ENCODE measurements at regions not wholly inside any gene's neighbourhood (a gene's known extent, or its start where the extent isn't known, plus 50 kb on each side); places are given as distances from the start of the nearest gene placed in this dataset.

DNA sequence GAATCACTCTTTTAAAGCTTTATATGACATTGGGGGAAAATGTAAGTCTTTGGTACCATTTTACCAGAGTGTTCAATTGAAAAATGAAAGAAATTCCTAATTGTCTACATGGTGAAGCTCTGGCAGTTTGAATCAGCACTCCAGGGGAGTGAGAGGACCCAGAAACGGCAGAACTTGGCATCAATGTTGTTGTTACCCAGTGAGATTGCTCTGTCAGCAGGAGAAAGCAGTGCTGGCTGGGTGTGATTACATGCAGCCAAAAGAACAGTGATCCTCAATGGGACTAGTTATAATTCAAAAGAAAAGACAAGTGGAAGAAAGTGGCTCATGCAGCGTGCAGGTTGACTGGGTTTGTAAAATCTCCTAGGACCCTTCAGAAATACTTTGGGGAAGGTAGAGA lies 206.4 kb downstream of the PTPRC start:
- no peaks in the 10 kb centered on the region for H3K79me1 ChIP-seq (ENCODE audit: low read depth, low read length)
- no peak overlapping the region for H2BK120ac ChIP-seq (ENCODE audit: low read depth, low read length)
- H3K18ac ChIP-seq (ENCODE audit: low read length) = no peak overlapping the region
- no peak overlapping the region for H2AFZ ChIP-seq (ENCODE audit: low read length)
- no peak overlapping the region for H2BK5ac ChIP-seq (ENCODE audit: low read length)
- no peak overlapping the region for H4K91ac ChIP-seq (ENCODE audit: low read depth, low read length, poor library complexity)
- H4K8ac ChIP-seq (ENCODE audit: low read depth, low read length) = no peak overlapping the region
- no peak overlapping the region for H3K9ac ChIP-seq (ENCODE audit: low read depth, low read length, poor library complexity)
- H2BK15ac ChIP-seq (ENCODE audit: low read length) = no peak overlapping the region
- no peak overlapping the region for H3K23ac ChIP-seq (ENCODE audit: low read depth, low read length, poor library complexity)
- H2BK12ac ChIP-seq (ENCODE audit: low read length) = no peak overlapping the region
- no peak overlapping the region for H3K4me3 ChIP-seq (ENCODE audit: low read length in 2 of 2)
- H3K4ac ChIP-seq (ENCODE audit: low read length) = no peak overlapping the region
- H3K9me3 ChIP-seq (replicated peaks in 1 of 2; ENCODE audit: control insufficient read depth in 2 of 2, insufficient read depth in 1 of 2, low read depth in 1 of 2, low read length in 2 of 2) = peaks cover 0 to 8% of the 10 kb centered on the region in 2 donors
- H3K36me3 ChIP-seq (replicated peaks in 1 of 2; ENCODE audit: control insufficient read depth in 2 of 2, insufficient read depth in 2 of 2, low read length in 2 of 2) = peaks cover 0 to 52% of the 10 kb centered on the region in 2 donors
- no peak overlapping the region for H3K27ac ChIP-seq (replicated peaks; ENCODE audit: low read length)
- no peak for DNase-seq (ENCODE audit: low spot score)
- no peak overlapping the region for H3K4me2 ChIP-seq (ENCODE audit: insufficient read depth, low read length, poor library complexity, severe bottlenecking)
- H3K4me1 ChIP-seq (ENCODE audit: control insufficient read depth in 2 of 2, insufficient read depth in 1 of 2, low read depth in 1 of 2, low read length in 2 of 2) = no peaks in the 10 kb centered on the region
- H3K14ac ChIP-seq (ENCODE audit: low read length) = no peak overlapping the region
- no peaks in the 10 kb centered on the region for H3K27me3 ChIP-seq (ENCODE audit: control insufficient read depth in 3 of 3, insufficient read depth in 3 of 3, low read depth in 1 of 3, low read length in 3 of 3)
- H2AK5ac ChIP-seq (ENCODE audit: low read depth, low read length) = no peak overlapping the region
- WGBS, 2 donors (ENCODE audit: extremely low coverage in 2 of 2, insufficient read length in 2 of 2, insufficient replicate concordance in 1 of 2) = no CpG with 5 or more reads among the region's 2 CpGs

GRCh38 chr1:198845851-198846250 lies 207.0 kb downstream of the PTPRC start:
- H3K14ac ChIP-seq (ENCODE audit: low read length) = no peak overlapping the region
- no peak overlapping the region for H3K23ac ChIP-seq (ENCODE audit: low read depth, low read length, poor library complexity)

DNA sequence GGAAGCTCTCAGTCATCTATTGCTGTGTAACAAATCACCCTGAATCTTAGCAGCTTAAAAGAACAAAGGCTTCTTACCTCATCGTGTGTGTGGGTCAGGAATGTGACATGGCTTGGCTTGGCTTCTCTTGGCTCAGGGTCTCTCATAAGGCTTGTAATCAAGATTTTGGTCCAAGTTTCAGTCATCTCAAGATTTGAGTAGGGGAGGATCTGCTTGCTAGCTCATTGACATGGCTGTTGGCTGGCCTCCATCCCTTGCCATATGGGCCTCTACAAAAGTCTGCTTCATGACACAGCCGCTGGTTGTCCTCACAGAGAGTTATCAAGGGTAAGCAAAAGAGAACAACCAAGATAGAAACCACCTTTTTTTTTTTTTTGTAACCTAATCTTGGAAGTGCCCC lies 207.7 kb downstream of the PTPRC start:
- no peak overlapping the region for H3K4me2 ChIP-seq (ENCODE audit: insufficient read depth, low read length, poor library complexity, severe bottlenecking)
- no peak overlapping the region for H3K4ac ChIP-seq (ENCODE audit: low read length)
- DNase-seq (ENCODE audit: low spot score) = no peak
- no peak overlapping the region for H2BK15ac ChIP-seq (ENCODE audit: low read length)
- H2AFZ ChIP-seq (ENCODE audit: low read length) = no peak overlapping the region
- peaks cover 0 to 8% of the 10 kb centered on the region in 2 donors for H3K9me3 ChIP-seq (replicated peaks in 1 of 2; ENCODE audit: control insufficient read depth in 2 of 2, insufficient read depth in 1 of 2, low read depth in 1 of 2, low read length in 2 of 2)
- no peak overlapping the region for H2BK5ac ChIP-seq (ENCODE audit: low read length)
- H3K79me1 ChIP-seq (ENCODE audit: low read depth, low read length) = no peaks in the 10 kb centered on the region
- no peak overlapping the region for H2BK12ac ChIP-seq (ENCODE audit: low read length)
- H2BK120ac ChIP-seq (ENCODE audit: low read depth, low read length) = no peak overlapping the region
- peaks cover 0 to 63% of the 10 kb centered on the region in 2 donors for H3K36me3 ChIP-seq (replicated peaks in 1 of 2; ENCODE audit: control insufficient read depth in 2 of 2, insufficient read depth in 2 of 2, low read length in 2 of 2)
- no peak overlapping the region for H4K91ac ChIP-seq (ENCODE audit: low read depth, low read length, poor library complexity)
- H3K14ac ChIP-seq (ENCODE audit: low read length) = no peak overlapping the region
- H3K27ac ChIP-seq (replicated peaks; ENCODE audit: low read length) = no peak overlapping the region
- no peak overlapping the region for H3K23ac ChIP-seq (ENCODE audit: low read depth, low read length, poor library complexity)
- H3K18ac ChIP-seq (ENCODE audit: low read length) = no peak overlapping the region
- no peaks in the 10 kb centered on the region for H3K27me3 ChIP-seq (ENCODE audit: control insufficient read depth in 3 of 3, insufficient read depth in 3 of 3, low read depth in 1 of 3, low read length in 3 of 3)
- H4K8ac ChIP-seq (ENCODE audit: low read depth, low read length) = no peak overlapping the region
- H3K4me1 ChIP-seq (ENCODE audit: control insufficient read depth in 2 of 2, insufficient read depth in 1 of 2, low read depth in 1 of 2, low read length in 2 of 2) = no peaks in the 10 kb centered on the region
- H2AK5ac ChIP-seq (ENCODE audit: low read depth, low read length) = no peak overlapping the region
- no peak overlapping the region for H3K9ac ChIP-seq (ENCODE audit: low read depth, low read length, poor library complexity)
- no peak overlapping the region for H3K4me3 ChIP-seq (ENCODE audit: low read length in 2 of 2)
- no CpG with 5 or more reads among the region's 2 CpGs for WGBS, 2 donors (ENCODE audit: extremely low coverage in 2 of 2, insufficient read length in 2 of 2, insufficient replicate concordance in 1 of 2)

More at GRCh38 chr1:198845851-198846250, 207.0 kb downstream of the PTPRC start:
- no peak overlapping the region for H4K91ac ChIP-seq (ENCODE audit: low read depth, low read length, poor library complexity)
- no peak overlapping the region for H2BK15ac ChIP-seq (ENCODE audit: low read length)
- no peak overlapping the region for H3K4me2 ChIP-seq (ENCODE audit: insufficient read depth, low read length, poor library complexity, severe bottlenecking)
- H3K36me3 ChIP-seq (replicated peaks in 1 of 2; ENCODE audit: control insufficient read depth in 2 of 2, insufficient read depth in 2 of 2, low read length in 2 of 2) = peaks cover 0 to 58% of the 10 kb centered on the region in 2 donors
- H3K27ac ChIP-seq (replicated peaks; ENCODE audit: low read length) = no peak overlapping the region
- H2AK5ac ChIP-seq (ENCODE audit: low read depth, low read length) = no peak overlapping the region
- H4K8ac ChIP-seq (ENCODE audit: low read depth, low read length) = no peak overlapping the region
- no peak overlapping the region for H2BK12ac ChIP-seq (ENCODE audit: low read length)
- H3K9ac ChIP-seq (ENCODE audit: low read depth, low read length, poor library complexity) = no peak overlapping the region
- DNase-seq (ENCODE audit: low spot score) = no peak
- H3K79me1 ChIP-seq (ENCODE audit: low read depth, low read length) = no peaks in the 10 kb centered on the region
- no peak overlapping the region for H2BK5ac ChIP-seq (ENCODE audit: low read length)
- H3K4me1 ChIP-seq (ENCODE audit: control insufficient read depth in 2 of 2, insufficient read depth in 1 of 2, low read depth in 1 of 2, low read length in 2 of 2) = no peaks in the 10 kb centered on the region
- H3K4ac ChIP-seq (ENCODE audit: low read length) = no peak overlapping the region
- H3K4me3 ChIP-seq (ENCODE audit: low read length in 2 of 2) = no peak overlapping the region
- H3K9me3 ChIP-seq (replicated peaks in 1 of 2; ENCODE audit: control insufficient read depth in 2 of 2, insufficient read depth in 1 of 2, low read depth in 1 of 2, low read length in 2 of 2) = peaks cover 0 to 8% of the 10 kb centered on the region in 2 donors
- H3K27me3 ChIP-seq (ENCODE audit: control insufficient read depth in 3 of 3, insufficient read depth in 3 of 3, low read depth in 1 of 3, low read length in 3 of 3) = no peaks in the 10 kb centered on the region
- H3K18ac ChIP-seq (ENCODE audit: low read length) = no peak overlapping the region
- WGBS, 2 donors (ENCODE audit: extremely low coverage in 2 of 2, insufficient read length in 2 of 2, insufficient replicate concordance in 1 of 2) = no CpG with 5 or more reads among the region's 4 CpGs
- H2AFZ ChIP-seq (ENCODE audit: low read length) = no peak overlapping the region
- no peak overlapping the region for H2BK120ac ChIP-seq (ENCODE audit: low read depth, low read length)

DNA sequence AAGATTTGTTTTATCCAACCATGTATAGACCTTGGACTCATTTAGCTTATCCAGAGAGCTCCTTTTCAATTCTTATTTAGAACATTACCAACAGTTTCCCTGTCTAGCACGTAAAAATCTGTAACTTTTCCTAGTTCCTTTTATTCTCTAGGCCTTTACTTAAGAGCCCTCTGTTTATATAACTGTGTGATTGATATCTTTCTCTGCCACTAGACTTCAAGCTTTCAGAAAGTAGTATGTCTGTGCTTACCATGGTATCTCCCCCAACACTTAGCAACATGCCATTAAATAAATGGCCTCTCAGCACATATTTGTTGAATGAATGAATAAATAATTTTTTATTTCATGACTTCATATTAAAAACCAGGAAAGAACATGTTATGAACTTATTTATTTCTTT lies 209.4 kb downstream of the PTPRC start:
- no peak overlapping the region for H2AK5ac ChIP-seq (ENCODE audit: low read depth, low read length)
- no CpG with 5 or more reads among the region's 1 CpG for WGBS, 2 donors (ENCODE audit: extremely low coverage in 2 of 2, insufficient read length in 2 of 2, insufficient replicate concordance in 1 of 2)
- no peak for DNase-seq (ENCODE audit: low spot score)
- no peak overlapping the region for H2BK5ac ChIP-seq (ENCODE audit: low read length)
- no peak overlapping the region for H3K27ac ChIP-seq (replicated peaks; ENCODE audit: low read length)
- no peak overlapping the region for H2BK12ac ChIP-seq (ENCODE audit: low read length)
- no peak overlapping the region for H3K4me3 ChIP-seq (ENCODE audit: low read length in 2 of 2)
- peaks cover 0 to 63% of the 10 kb centered on the region in 2 donors for H3K36me3 ChIP-seq (replicated peaks in 1 of 2; ENCODE audit: control insufficient read depth in 2 of 2, insufficient read depth in 2 of 2, low read length in 2 of 2)
- H3K4me2 ChIP-seq (ENCODE audit: insufficient read depth, low read length, poor library complexity, severe bottlenecking) = no peak overlapping the region
- no peak overlapping the region for H3K9ac ChIP-seq (ENCODE audit: low read depth, low read length, poor library complexity)
- no peak overlapping the region for H3K14ac ChIP-seq (ENCODE audit: low read length)
- no peak overlapping the region for H2AFZ ChIP-seq (ENCODE audit: low read length)
- no peaks in the 10 kb centered on the region for H3K4me1 ChIP-seq (ENCODE audit: control insufficient read depth in 2 of 2, insufficient read depth in 1 of 2, low read depth in 1 of 2, low read length in 2 of 2)
- H3K23ac ChIP-seq (ENCODE audit: low read depth, low read length, poor library complexity) = no peak overlapping the region
- H3K18ac ChIP-seq (ENCODE audit: low read length) = no peak overlapping the region
- no peak overlapping the region for H2BK15ac ChIP-seq (ENCODE audit: low read length)
- no peak overlapping the region for H2BK120ac ChIP-seq (ENCODE audit: low read depth, low read length)
- H4K8ac ChIP-seq (ENCODE audit: low read depth, low read length) = no peak overlapping the region
- H4K91ac ChIP-seq (ENCODE audit: low read depth, low read length, poor library complexity) = no peak overlapping the region
- peaks cover 0 to 8% of the 10 kb centered on the region in 2 donors for H3K9me3 ChIP-seq (replicated peaks in 1 of 2; ENCODE audit: control insufficient read depth in 2 of 2, insufficient read depth in 1 of 2, low read depth in 1 of 2, low read length in 2 of 2)
- H3K27me3 ChIP-seq (ENCODE audit: control insufficient read depth in 3 of 3, insufficient read depth in 3 of 3, low read depth in 1 of 3, low read length in 3 of 3) = no peaks in the 10 kb centered on the region
- H3K79me1 ChIP-seq (ENCODE audit: low read depth, low read length) = no peaks in the 10 kb centered on the region
- no peak overlapping the region for H3K4ac ChIP-seq (ENCODE audit: low read length)
